GM12873 (cell line): ENCODE measurements at regions not wholly inside any gene's neighbourhood (a gene's known extent, or its start where the extent isn't known, plus 50 kb on each side); places are given as distances from the start of the nearest gene placed in this dataset.

Experiments used
- TF ChIP-seq, protein P1 (sequence below): IDR thresholded peaks from 2 replicates; pipeline ENCODE4 v1.5.1; 2012; ENCODE audit warnings: low read depth, mild to moderate bottlenecking, moderate library complexity, low read length, control low read depth; ENCODE audit not compliant: insufficient read depth; ENCODE audit errors: missing control alignments

DNA sequence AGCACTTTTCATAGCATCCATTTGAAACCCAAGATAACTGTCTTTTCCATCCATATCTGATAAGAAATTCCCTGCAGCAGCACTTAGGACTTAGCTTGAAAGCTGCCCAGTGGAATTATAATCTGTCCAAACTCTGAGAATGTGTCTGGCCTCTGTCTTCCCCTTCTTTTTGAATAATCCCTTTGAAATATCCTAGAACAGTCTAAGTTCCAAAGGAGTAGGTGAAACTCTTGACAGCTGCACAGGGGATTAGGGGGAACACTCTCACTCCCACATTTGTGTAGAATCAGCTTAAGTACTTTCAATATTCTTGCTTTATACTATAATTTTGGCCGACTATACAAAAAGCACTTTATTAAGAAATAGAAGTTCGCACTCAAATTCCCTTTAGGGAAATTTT, 157.7 kb downstream of the PAPSS1 start:
- TF ChIP-seq, protein P1, sequence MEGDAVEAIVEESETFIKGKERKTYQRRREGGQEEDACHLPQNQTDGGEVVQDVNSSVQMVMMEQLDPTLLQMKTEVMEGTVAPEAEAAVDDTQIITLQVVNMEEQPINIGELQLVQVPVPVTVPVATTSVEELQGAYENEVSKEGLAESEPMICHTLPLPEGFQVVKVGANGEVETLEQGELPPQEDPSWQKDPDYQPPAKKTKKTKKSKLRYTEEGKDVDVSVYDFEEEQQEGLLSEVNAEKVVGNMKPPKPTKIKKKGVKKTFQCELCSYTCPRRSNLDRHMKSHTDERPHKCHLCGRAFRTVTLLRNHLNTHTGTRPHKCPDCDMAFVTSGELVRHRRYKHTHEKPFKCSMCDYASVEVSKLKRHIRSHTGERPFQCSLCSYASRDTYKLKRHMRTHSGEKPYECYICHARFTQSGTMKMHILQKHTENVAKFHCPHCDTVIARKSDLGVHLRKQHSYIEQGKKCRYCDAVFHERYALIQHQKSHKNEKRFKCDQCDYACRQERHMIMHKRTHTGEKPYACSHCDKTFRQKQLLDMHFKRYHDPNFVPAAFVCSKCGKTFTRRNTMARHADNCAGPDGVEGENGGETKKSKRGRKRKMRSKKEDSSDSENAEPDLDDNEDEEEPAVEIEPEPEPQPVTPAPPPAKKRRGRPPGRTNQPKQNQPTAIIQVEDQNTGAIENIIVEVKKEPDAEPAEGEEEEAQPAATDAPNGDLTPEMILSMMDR, result no peak

DNA sequence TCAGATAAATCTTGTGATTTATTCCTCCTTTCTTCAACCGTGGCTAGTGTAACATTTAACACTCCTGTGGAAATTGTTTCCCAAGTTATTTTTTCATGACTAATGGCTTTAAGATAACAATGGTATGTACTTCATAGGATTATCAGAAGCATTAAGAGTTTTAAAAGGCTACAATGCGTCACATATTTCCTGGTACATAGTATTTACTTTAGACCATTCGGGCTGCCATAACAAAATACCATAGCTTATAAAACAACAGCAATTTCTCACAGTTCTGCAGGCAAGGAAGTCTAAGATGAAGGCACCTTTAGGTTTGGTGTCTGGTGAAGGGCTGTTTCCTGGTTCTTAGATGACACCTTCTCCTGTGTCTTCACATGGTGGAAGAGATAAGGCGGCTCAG, 158.6 kb downstream of the PAPSS1 start:
- TF ChIP-seq, protein P1, result no peak

DNA sequence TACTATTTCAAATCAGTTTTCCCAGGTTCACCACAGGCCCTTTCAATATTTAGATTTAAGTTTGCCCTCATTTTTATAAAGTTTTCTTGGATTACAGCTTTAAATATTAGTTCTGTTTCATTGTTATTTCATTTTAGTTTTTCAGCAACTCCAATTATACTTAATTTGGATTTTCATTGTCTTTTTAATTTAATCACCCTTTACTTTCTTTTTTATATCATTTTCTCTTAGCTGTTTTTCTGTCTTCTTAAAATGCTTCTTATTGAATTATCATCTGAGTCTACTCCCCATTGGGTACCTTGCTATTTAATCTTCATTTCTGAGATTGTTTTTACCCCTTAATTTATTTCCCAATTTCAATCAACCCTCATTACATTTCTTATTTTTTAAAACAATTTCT, 160.4 kb downstream of the PAPSS1 start:
- TF ChIP-seq, protein P1, result no peak

DNA sequence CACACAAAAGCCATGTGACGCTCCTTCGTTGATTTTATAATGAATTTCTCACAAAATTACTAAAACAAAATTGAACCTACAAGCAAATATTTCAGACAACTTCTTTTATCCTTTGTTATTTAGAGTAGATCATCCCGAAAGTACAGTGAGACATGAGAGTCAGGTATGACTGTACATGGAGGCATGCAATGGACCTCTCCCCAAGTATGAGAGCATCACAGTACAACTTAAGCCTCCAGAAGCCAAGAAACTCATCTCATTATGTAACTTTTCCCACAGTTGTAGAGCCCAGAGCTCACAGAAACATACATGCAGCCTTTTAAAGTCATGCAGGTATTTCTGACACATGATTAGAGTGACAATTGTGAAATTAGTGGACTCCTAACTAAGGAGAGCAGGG, 167.7 kb downstream of the PAPSS1 start:
- TF ChIP-seq, protein P1, result no peak

DNA sequence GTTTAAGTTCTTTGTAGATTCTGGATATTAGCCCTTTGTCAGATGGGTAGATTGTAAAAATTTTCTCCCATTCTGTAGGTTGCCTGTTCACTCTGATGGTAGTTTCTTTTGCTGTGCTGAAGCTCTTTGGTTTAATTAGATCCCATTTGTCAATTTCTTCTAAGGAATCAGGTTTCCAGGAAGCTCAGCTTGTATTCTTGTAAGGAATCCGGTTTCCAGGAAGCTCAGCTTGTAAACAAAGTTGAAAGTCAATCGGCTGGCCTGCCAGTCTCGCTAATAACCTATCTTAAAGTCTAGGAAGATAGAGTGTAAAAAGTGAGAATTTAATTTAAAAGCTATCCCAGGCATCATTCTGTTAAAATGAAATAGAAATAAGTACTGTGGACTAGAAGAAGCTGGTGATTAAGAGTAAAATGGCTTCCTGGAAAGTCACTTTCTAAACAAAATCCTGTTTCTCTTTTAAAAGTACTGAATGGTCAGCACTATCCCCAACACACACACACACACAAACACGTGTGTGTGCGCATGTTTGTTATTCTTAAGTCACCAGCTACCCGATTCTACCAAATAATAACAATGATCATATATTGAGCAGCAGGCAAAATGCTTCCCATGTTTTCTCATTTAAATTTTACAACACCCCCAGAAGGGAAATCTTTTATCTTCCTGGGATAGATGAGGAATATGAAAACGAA, 171.7 kb downstream of the PAPSS1 start:
- TF ChIP-seq, protein P1, result no peak

DNA sequence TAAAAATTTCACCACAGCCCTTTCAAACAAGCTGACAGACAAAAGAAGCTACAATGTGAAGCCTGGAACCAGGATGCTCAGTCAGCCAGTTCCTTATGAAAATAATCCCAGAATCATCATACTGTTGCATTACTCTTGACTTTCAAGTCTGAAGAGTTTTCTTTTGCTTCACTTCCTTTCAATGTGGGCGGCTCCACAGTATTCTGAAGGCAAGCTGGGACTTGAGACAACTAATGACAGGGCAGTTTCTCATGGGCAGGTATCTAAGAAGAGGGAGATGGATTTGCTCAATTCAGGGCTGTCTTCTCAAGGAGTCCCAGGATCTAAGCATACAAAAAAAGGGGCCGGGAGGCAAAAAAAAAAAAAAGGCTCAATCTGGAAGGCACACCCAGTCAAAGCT, 173.4 kb downstream of the PAPSS1 start:
- TF ChIP-seq, protein P1, result no peak

DNA sequence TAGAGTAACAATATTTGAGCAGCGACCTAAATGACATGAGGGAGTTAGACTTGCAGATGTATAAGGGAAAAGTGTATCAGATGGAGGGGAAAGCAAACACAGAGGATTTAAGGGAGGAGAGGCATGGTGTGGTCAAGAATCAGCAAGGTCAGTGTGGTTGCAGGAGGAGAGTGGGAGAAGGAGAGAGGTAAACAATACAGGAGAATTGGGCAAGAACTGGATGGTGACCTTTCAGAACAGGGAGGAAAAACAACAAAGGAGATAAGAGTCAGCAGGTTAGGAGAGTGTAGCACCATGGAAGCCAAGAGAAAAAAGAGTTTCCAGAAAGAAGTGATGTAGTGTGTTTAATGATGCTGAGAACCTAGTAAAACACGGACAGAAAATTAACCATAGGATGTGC, 178.5 kb downstream of the PAPSS1 start:
- TF ChIP-seq, protein P1, result no peak
